H1 (cell line): ENCODE measurements at regions not wholly inside any gene's neighbourhood (a gene's known extent, or its start where the extent isn't known, plus 50 kb on each side); places are given as distances from the start of the nearest gene placed in this dataset.
"Not testable (repeated sequence)": the region's sequence is repeated elsewhere in the genome, so short reads cannot be mapped to it uniquely, and the experiment has no call there.

Experiments
- CTCF ChIA-PET: fragments of 300-600 bp; sonication (Branson Sonifier 250); formaldehyde crosslinking; loops from one replicate; lab custom pipeline; 2021; ENCODE audit not compliant: partially characterized antibody; lab: Charles Lee
- POLR2A ChIA-PET: fragments of 300-600 bp; sonication (Branson Sonifier 250); formaldehyde crosslinking; loops from one replicate; lab custom pipeline; 2021; ENCODE audit warnings: inconsistent platforms; ENCODE audit not compliant: partially characterized antibody; lab: Charles Lee
- DNase-seq, 2 experiments: peaks; one replicate each; pipeline versions ENCODE4 v3.0.0 to v3.0.0-alpha.2; 2010 to 2022; ENCODE audit warnings: low spot score in 2 of 2, low read depth in 1 of 2, mixed read lengths in 1 of 2
- FAIRE-seq: peaks from 2 replicates; lab custom pipeline; 2011; peaks lifted over from hg19 to GRCh38; lab: Jason Lieb, UNC
- H2AFZ ChIP-seq: 2 replicates; pipeline ENCODE4 v1.8.1; 2012; ENCODE audit warnings: low read length, inconsistent platforms
- H2AK5ac ChIP-seq: 2 replicates; pipeline ENCODE4 v1.6.1; 2013; ENCODE audit warnings: low read depth, low read length
- H2BK120ac ChIP-seq: replicated peaks from 2 replicates; pipeline ENCODE3; 2013; ENCODE audit warnings: low read depth, low read length, inconsistent platforms
- H2BK12ac ChIP-seq: 2 replicates; pipeline ENCODE4 v1.6.1; 2013; ENCODE audit warnings: low read depth, low read length
- H2BK15ac ChIP-seq: 2 replicates; pipeline ENCODE4 v1.6.1; 2013; ENCODE audit warnings: low read length
- H2BK20ac ChIP-seq: 2 replicates; pipeline ENCODE4 v1.6.1; 2013; ENCODE audit warnings: low read length
- H2BK5ac ChIP-seq: 2 replicates; pipeline ENCODE4 v1.6.1; 2013; ENCODE audit warnings: low read depth, low read length
- H3K14ac ChIP-seq: 2 replicates; pipeline ENCODE4 v1.6.1; 2013; ENCODE audit warnings: inconsistent platforms; ENCODE audit not compliant: insufficient read length
- H3K18ac ChIP-seq: 2 replicates; pipeline ENCODE4 v1.6.1; 2013; ENCODE audit warnings: low read length; ENCODE audit errors: extremely low read depth
- H3K23ac ChIP-seq: 2 replicates; pipeline ENCODE4 v1.6.1; 2013; ENCODE audit warnings: inconsistent platforms; ENCODE audit not compliant: insufficient read length
- H3K23me2 ChIP-seq: 2 replicates; pipeline ENCODE4 v1.6.1; 2013; ENCODE audit warnings: low read depth, low read length
- H3K27ac ChIP-seq: 2 replicates; pipeline ENCODE4 v1.6.1; 2011; ENCODE audit warnings: low read depth, low read length, inconsistent platforms
- H3K27me3 ChIP-seq, 4 experiments: replicated peaks in 1 of 4; 1 replicate in 1 of 4; 2 replicates in 3 of 4; pipeline versions ENCODE4 v1.6.1 to v1.8.1; 2011 to 2013; ENCODE audit warnings: low read length in 3 of 4, mild to moderate bottlenecking in 3 of 4, inconsistent platforms in 2 of 4, mixed read lengths in 2 of 4, moderate library complexity in 1 of 4; ENCODE audit not compliant: control insufficient read depth in 3 of 4, insufficient read depth in 3 of 4; ENCODE audit errors: extremely low read depth in 1 of 4
- H3K36me3 ChIP-seq, 4 experiments: 2 replicates each; pipeline versions ENCODE4 v1.6.1 to v1.8.1; 2011 to 2013; ENCODE audit warnings: mild to moderate bottlenecking in 4 of 4, low read length in 3 of 4, moderate library complexity in 2 of 4, control low read depth in 1 of 4, inconsistent platforms in 1 of 4; ENCODE audit not compliant: insufficient read depth in 4 of 4, control insufficient read depth in 2 of 4
- H3K4ac ChIP-seq: replicated peaks from 2 replicates; pipeline ENCODE3; 2013; ENCODE audit warnings: low read length, low read depth, mixed read lengths, inconsistent platforms; ENCODE audit not compliant: insufficient read length
- H3K4me1 ChIP-seq, 4 experiments: replicated peaks in 1 of 4; 1 replicate in 1 of 4; 2 replicates in 3 of 4; pipeline versions ENCODE4 v1.6.1 to v1.8.1; 2011 to 2013; ENCODE audit warnings: low read length in 3 of 4, inconsistent platforms in 2 of 4, mixed read lengths in 1 of 4; ENCODE audit not compliant: insufficient read depth in 4 of 4, control insufficient read depth in 3 of 4
- H3K4me2 ChIP-seq, 2 experiments: 2 replicates each; pipeline versions ENCODE4 v1.6.1 to v1.8.1; 2011 to 2013; ENCODE audit warnings: low read depth in 2 of 2, low read length in 2 of 2, control low read depth in 1 of 2, inconsistent platforms in 1 of 2, mild to moderate bottlenecking in 1 of 2; ENCODE audit not compliant: insufficient read depth in 1 of 2
- H3K4me3 ChIP-seq, 4 experiments: fragments of 200-600, 300-600 bp in 1 of 4; sonication (generic), shearing (Covaris generic), sonication (Bioruptor Twin) in 1 of 4; 2 replicates each; pipeline versions ENCODE4 v1.5.1 to v1.8.1; 2011 to 2016; ENCODE audit warnings: low read length in 4 of 4, low read depth in 3 of 4, control low read depth in 2 of 4, inconsistent platforms in 2 of 4, mild to moderate bottlenecking in 2 of 4, mixed read lengths in 1 of 4, moderate library complexity in 1 of 4; ENCODE audit not compliant: insufficient read depth in 2 of 4; ENCODE audit errors: extremely low read depth in 1 of 4
- H3K56ac ChIP-seq: replicated peaks from 2 replicates; pipeline ENCODE3; 2013; ENCODE audit warnings: low read depth, mild to moderate bottlenecking, mixed read lengths, low read length, inconsistent platforms; ENCODE audit not compliant: insufficient read length
- H3K79me1 ChIP-seq: 2 replicates; pipeline ENCODE4 v1.6.1; 2013; ENCODE audit warnings: low read depth, low read length, control low read depth
- H3K79me2 ChIP-seq, 2 experiments: 2 replicates each; pipeline versions ENCODE4 v1.6.1 to v1.8.1; 2012 to 2013; ENCODE audit warnings: low read length in 2 of 2, mild to moderate bottlenecking in 2 of 2, inconsistent platforms in 1 of 2; ENCODE audit not compliant: insufficient read depth in 2 of 2, control insufficient read depth in 1 of 2
- H3K9ac ChIP-seq, 4 experiments: replicated peaks in 1 of 4; 1 replicate in 1 of 4; 2 replicates in 3 of 4; pipeline versions ENCODE4 v1.6.1 to v1.8.1; 2011 to 2013; ENCODE audit warnings: low read depth in 3 of 4, low read length in 3 of 4, control low read depth in 2 of 4, mild to moderate bottlenecking in 2 of 4, moderate library complexity in 2 of 4, inconsistent platforms in 1 of 4; ENCODE audit errors: extremely low read depth in 1 of 4
- H3K9me3 ChIP-seq, 2 experiments: 2 replicates each; pipeline versions ENCODE4 v1.6.1 to v1.8.1; 2012 to 2013; ENCODE audit warnings: mild to moderate bottlenecking in 2 of 2, moderate library complexity in 2 of 2, control low read depth in 1 of 2, inconsistent platforms in 1 of 2, low read depth in 1 of 2, low read length in 1 of 2, mixed read lengths in 1 of 2; ENCODE audit not compliant: insufficient read depth in 2 of 2
- H4K20me1 ChIP-seq, 2 experiments: replicated peaks in 1 of 2; 2 replicates each; pipeline versions ENCODE3 to v1.8.1; 2011 to 2013; ENCODE audit warnings: inconsistent platforms in 2 of 2, low read length in 2 of 2, mild to moderate bottlenecking in 1 of 2; ENCODE audit not compliant: insufficient read depth in 2 of 2, control insufficient read depth in 1 of 2
- H4K5ac ChIP-seq: 2 replicates; pipeline ENCODE4 v1.6.1; 2013; ENCODE audit warnings: low read length, low read depth, mixed read lengths, inconsistent platforms; ENCODE audit not compliant: insufficient read length
- H4K8ac ChIP-seq: 2 replicates; pipeline ENCODE4 v1.8.0; 2013; ENCODE audit warnings: mild to moderate bottlenecking, moderate library complexity, low read length, inconsistent platforms; ENCODE audit not compliant: insufficient read depth; ENCODE audit errors: extremely low read depth
- H4K91ac ChIP-seq: replicated peaks from 2 replicates; pipeline ENCODE3; 2013; ENCODE audit warnings: low read length, mixed read lengths, inconsistent platforms; ENCODE audit not compliant: insufficient read length
- WGBS, 2 experiments: shearing (Covaris generic) in 1 of 2; methylation state at CpG; one replicate each; pipeline versions ENCODE4 v1.1.6 to v1.1.7; 2013 to 2015; ENCODE audit warnings: low lambda C conversion rate in 2 of 2, mixed read lengths in 2 of 2, inconsistent platforms in 1 of 2, low coverage in 1 of 2, missing lambda C conversion rate in 1 of 2; ENCODE audit not compliant: insufficient replicate concordance in 2 of 2, insufficient coverage in 1 of 2, insufficient read length in 1 of 2; ENCODE audit errors: extremely low coverage in 1 of 2, missing lambda C conversion rate in 1 of 2; 5-methylcytosine and 5-hydroxymethylcytosine counted together

DNA sequence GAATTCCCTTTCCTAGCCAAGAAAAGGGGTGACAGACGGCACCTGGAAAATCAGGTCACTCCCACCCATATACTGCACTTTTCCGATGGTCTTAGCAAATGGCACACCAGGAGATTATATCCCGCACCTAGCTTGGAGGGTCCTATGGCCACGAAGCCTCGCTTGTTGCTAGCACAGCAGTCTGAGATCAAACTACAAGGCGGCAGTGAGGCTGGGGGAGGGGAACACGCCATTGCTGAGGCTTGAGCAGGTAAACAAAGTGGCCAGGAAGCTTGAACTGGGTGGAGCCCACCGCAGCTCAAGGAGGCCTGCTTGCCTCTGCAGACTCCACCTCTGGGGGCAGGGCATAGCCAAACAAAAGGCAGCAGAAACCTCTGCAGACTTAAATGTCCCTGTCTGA, 190.8 kb downstream of the NFKBIZ start:
- H3K18ac ChIP-seq, H3K79me1 ChIP-seq, H3K36me3 ChIP-seq, POLR2A ChIA-PET, H3K23me2 ChIP-seq, CTCF ChIA-PET, H3K79me2 ChIP-seq, H2BK120ac ChIP-seq, H3K27ac ChIP-seq, H3K4ac ChIP-seq, H3K14ac ChIP-seq, H3K4me2 ChIP-seq, H4K20me1 ChIP-seq, H3K4me1 ChIP-seq, H3K56ac ChIP-seq, H2AK5ac ChIP-seq, H3K4me3 ChIP-seq, H3K27me3 ChIP-seq, H3K9ac ChIP-seq, H2AFZ ChIP-seq, H4K91ac ChIP-seq, H4K5ac ChIP-seq, H3K23ac ChIP-seq, H4K8ac ChIP-seq, H2BK20ac ChIP-seq, H2BK5ac ChIP-seq, DNase-seq, FAIRE-seq, H2BK12ac ChIP-seq, H2BK15ac ChIP-seq: not testable (repeated sequence)
- H3K9me3 ChIP-seq: peaks cover 7 to 14% of the 10 kb centered on the region in 2 experiments
- 93% methylated on average over 8 of the region's 8 CpGs; no CpG with 5 or more reads in 1 of the 2 experiments for WGBS, 2 experiments
